HEK293 (cell line): ENCODE measurements at regions not wholly inside any gene's neighbourhood (a gene's known extent, or its start where the extent isn't known, plus 50 kb on each side); places are given as distances from the start of the nearest gene placed in this dataset.

ENCODE experiments used
- CTCF ChIA-PET: fragments of 350-600 bp; formaldehyde crosslinking; extraction: SDS; loops from one replicate; lab custom pipeline; 2021; ENCODE audit warnings: antibody characterized with exemption; lab: Yijun Ruan, JAX
- POLR2A ChIA-PET: fragments of 300-600 bp; formaldehyde crosslinking; extraction: SDS; loops from one replicate; lab custom pipeline; 2020; ENCODE audit warnings: antibody characterized with exemption, inconsistent platforms; lab: Yijun Ruan, JAX
- H3K27ac ChIP-seq: fragments of 200-500 bp; sonication (Bioruptor generic); 2 replicates; pipeline ENCODE4 v1.5.1; 2014; ENCODE audit warnings: low read depth, low read length, control low read depth, inconsistent platforms; ENCODE audit errors: extremely low read depth
- H3K36me3 ChIP-seq, 2 experiments: fragments of 200-500 bp in 1 of 2; sonication (Bioruptor generic) in 1 of 2; 1 replicate in 1 of 2; 2 replicates in 1 of 2; pipeline ENCODE4 v1.5.1; 2014 to 2017; ENCODE audit warnings: inconsistent platforms in 2 of 2, low read length in 2 of 2; ENCODE audit not compliant: control insufficient read depth in 2 of 2, insufficient read depth in 1 of 2
- H3K4me1 ChIP-seq: fragments of 200-500 bp; sonication (Bioruptor generic); 2 replicates; pipeline ENCODE4 v1.5.1; 2014; ENCODE audit warnings: mild to moderate bottlenecking, low read length, inconsistent platforms; ENCODE audit not compliant: control insufficient read depth, insufficient read depth
- H3K4me3 ChIP-seq: 2 replicates; pipeline ENCODE4 v1.5.1; 2011; ENCODE audit warnings: low read depth, mild to moderate bottlenecking, control low read depth, low read length, moderate library complexity
- H3K9me3 ChIP-seq: fragments of 200-500 bp; sonication (Bioruptor generic); 2 replicates; pipeline ENCODE4 v1.5.1; 2014; ENCODE audit warnings: low read depth, low read length, inconsistent platforms; ENCODE audit not compliant: control insufficient read depth, insufficient read depth
- AEBP2 ChIP-seq: fragments of 450-650 bp; formaldehyde crosslinking; IDR thresholded peaks from 2 replicates; pipeline ENCODE4 v1.5.1; 2016; ENCODE audit warnings: missing biosample characterization, missing genetic modification characterization, borderline replicate concordance
- FEZF1 ChIP-seq: fragments of 450-650 bp; formaldehyde crosslinking; IDR thresholded peaks from 2 replicates; pipeline ENCODE4 v1.5.1; 2016; ENCODE audit warnings: missing biosample characterization, missing genetic modification characterization
- KLF7 ChIP-seq: fragments of 450-650 bp; formaldehyde crosslinking; IDR thresholded peaks from 2 replicates; pipeline ENCODE4 v1.5.1; 2016; ENCODE audit warnings: missing biosample characterization, missing genetic modification characterization, borderline replicate concordance
- KLF9 ChIP-seq: fragments of 450-650 bp; formaldehyde crosslinking; IDR thresholded peaks from 2 replicates; pipeline ENCODE4 v1.5.1; 2016; ENCODE audit warnings: missing biosample characterization, missing genetic modification characterization, low read depth
- OVOL3 ChIP-seq: fragments of 450-650 bp; formaldehyde crosslinking; IDR thresholded peaks from 2 replicates; pipeline ENCODE4 v1.5.1; 2016; ENCODE audit warnings: missing biosample characterization, missing genetic modification characterization
- REPIN1 ChIP-seq: fragments of 450-650 bp; formaldehyde crosslinking; IDR thresholded peaks from 2 replicates; pipeline ENCODE4 v1.5.1; 2017; ENCODE audit warnings: missing biosample characterization, missing genetic modification characterization, low read depth
- SCRT2 ChIP-seq: fragments of 450-650 bp; formaldehyde crosslinking; IDR thresholded peaks from 2 replicates; pipeline ENCODE4 v1.5.1; 2016; ENCODE audit warnings: missing biosample characterization, missing genetic modification characterization
- ZBTB26 ChIP-seq: fragments of 450-650 bp; formaldehyde crosslinking; optimal IDR thresholded peaks from 2 replicates; pipeline ENCODE3; 2016; ENCODE audit warnings: missing biosample characterization, mild to moderate bottlenecking, missing genetic modification characterization
- ZBTB6 ChIP-seq: fragments of 450-650 bp; formaldehyde crosslinking; IDR thresholded peaks from 2 replicates; pipeline ENCODE4 v1.5.1; 2017; ENCODE audit warnings: missing biosample characterization, missing genetic modification characterization
- ZNF184 ChIP-seq: fragments of 450-650 bp; IDR thresholded peaks from 2 replicates; pipeline ENCODE4 v1.5.1; 2018; ENCODE audit warnings: missing biosample characterization, mild to moderate bottlenecking, missing genetic modification characterization
- ZNF23 ChIP-seq: fragments of 450-650 bp; formaldehyde crosslinking; IDR thresholded peaks from 2 replicates; pipeline ENCODE4 v1.5.1; 2016; ENCODE audit warnings: missing biosample characterization, missing genetic modification characterization, borderline replicate concordance
- ZNF239 ChIP-seq: fragments of 450-650 bp; formaldehyde crosslinking; IDR thresholded peaks from 2 replicates; pipeline ENCODE4 v1.5.1; 2016; ENCODE audit warnings: missing biosample characterization, missing genetic modification characterization
- ZNF274 ChIP-seq, 2 experiments: fragments of 200-500 bp in 1 of 2; fragments of 450-650 bp in 1 of 2; sonication (Bioruptor generic) in 1 of 2; formaldehyde crosslinking in 1 of 2; IDR thresholded peaks; 2 replicates each; pipeline versions ENCODE4 v1.5.1 to v1.6.1; 2014 to 2016; ENCODE audit warnings: borderline replicate concordance in 1 of 2, inconsistent platforms in 1 of 2, low read length in 1 of 2, missing biosample characterization in 1 of 2, missing genetic modification characterization in 1 of 2
- ZNF280C ChIP-seq: fragments of 450-650 bp; formaldehyde crosslinking; IDR thresholded peaks from 2 replicates; pipeline ENCODE4 v1.5.1; 2016; ENCODE audit warnings: missing biosample characterization, missing genetic modification characterization
- ZNF280D ChIP-seq: fragments of 450-650 bp; formaldehyde crosslinking; IDR thresholded peaks from 2 replicates; pipeline ENCODE4 v1.5.1; 2016; ENCODE audit warnings: missing biosample characterization, missing genetic modification characterization
- ZNF292 ChIP-seq: fragments of 450-650 bp; formaldehyde crosslinking; IDR thresholded peaks from 2 replicates; pipeline ENCODE4 v1.5.1; 2016; ENCODE audit warnings: low read depth, missing biosample characterization, missing genetic modification characterization, borderline replicate concordance
- ZNF366 ChIP-seq: fragments of 450-650 bp; formaldehyde crosslinking; conservative IDR thresholded peaks from 2 replicates; pipeline ENCODE4 v1.5.1; 2016; ENCODE audit warnings: missing biosample characterization, missing genetic modification characterization
- ZNF473 ChIP-seq: fragments of 450-650 bp; formaldehyde crosslinking; IDR thresholded peaks from 2 replicates; pipeline ENCODE4 v1.5.1; 2017; ENCODE audit warnings: missing biosample characterization, missing genetic modification characterization
- ZNF521 ChIP-seq: fragments of 450-650 bp; formaldehyde crosslinking; IDR thresholded peaks from 2 replicates; pipeline ENCODE4 v1.5.1; 2017; ENCODE audit warnings: missing biosample characterization, mild to moderate bottlenecking, missing genetic modification characterization
- ZNF610 ChIP-seq: fragments of 450-650 bp; formaldehyde crosslinking; IDR thresholded peaks from 2 replicates; pipeline ENCODE4 v1.5.1; 2016; ENCODE audit warnings: missing biosample characterization, missing genetic modification characterization, borderline replicate concordance
- ZNF645 ChIP-seq: fragments of 450-650 bp; formaldehyde crosslinking; IDR thresholded peaks from 2 replicates; pipeline ENCODE4; 2016; ENCODE audit warnings: missing biosample characterization, missing genetic modification characterization
- ZNF658 ChIP-seq: fragments of 450-650 bp; formaldehyde crosslinking; IDR thresholded peaks from 2 replicates; pipeline ENCODE4; 2016; ENCODE audit warnings: missing biosample characterization, missing genetic modification characterization
- ZNF677 ChIP-seq: fragments of 450-650 bp; IDR thresholded peaks from 2 replicates; pipeline ENCODE4 v1.5.0; 2018; ENCODE audit warnings: missing biosample characterization, mild to moderate bottlenecking, missing genetic modification characterization, moderate library complexity
- ZSCAN16 ChIP-seq: fragments of 450-650 bp; formaldehyde crosslinking; IDR thresholded peaks from 2 replicates; pipeline ENCODE4 v1.5.1; 2016; ENCODE audit warnings: missing biosample characterization, missing genetic modification characterization

- POLR2A ChIA-PET = no interaction called here
- Histone ChIP-seq H3K4me3 (no peak overlapping the region), H3K9me3 (no peaks in the 10 kb centered on the region), H3K36me3 (no peaks in the 10 kb centered on the region), H3K4me1 (no peaks in the 10 kb centered on the region), H3K27ac (no peak overlapping the region)
- CTCF ChIA-PET = interaction anchor here (0.6 kb wide), 2 partner anchors 33 to 310 kb away, joined by 3 to 5 read pairs; no protein-coding TSS in a partner anchor
- no peak for TF ChIP-seq ZSCAN16 (tag by site-specific recombination)
Measured at GRCh38 chr3:5758699-5759098, 571.2 kb downstream of the EDEM1 start.

GRCh38 chr3:5762506-5762905 is 575.0 kb downstream of the EDEM1 start:
- POLR2A ChIA-PET = no interaction called here
- CTCF ChIA-PET = interaction anchor here (0.6 kb wide), 1 partner anchor 325 kb away, joined by 3 read pairs; no protein-coding TSS in a partner anchor

GRCh38 chr3:5766848-5767247 is 579.3 kb downstream of the EDEM1 start:
- CTCF ChIA-PET = no interaction called here
- POLR2A ChIA-PET = no interaction called here
- H3K27ac ChIP-seq = no peak overlapping the region
- TF ChIP-seq ZNF473 (no peak), OVOL3 (tag by site-specific recombination) (no peak), SCRT2 (tag by site-specific recombination) (no peak), ZNF280C (tag by site-specific recombination) (no peak), FEZF1 (tag by site-specific recombination) (no peak), ZNF280D (tag by site-specific recombination) (no peak)

More at GRCh38 chr3:5762506-5762905, 575.0 kb downstream of the EDEM1 start:
- Histone ChIP-seq H3K27ac (no peak overlapping the region), H3K9me3 (no peaks in the 10 kb centered on the region), H3K36me3 (no peaks in the 10 kb centered on the region), H3K4me1 (no peaks in the 10 kb centered on the region), H3K4me3 (no peak overlapping the region)
- no peak for TF ChIP-seq KLF9 (tag by site-specific recombination)
- no peak for TF ChIP-seq ZNF645 (tag by site-specific recombination)
- TF ChIP-seq ZNF677 (tag by site-specific recombination) = no peak
- no peak for TF ChIP-seq AEBP2 (tag by site-specific recombination)
- TF ChIP-seq ZNF292 = no peak
- TF ChIP-seq ZNF23 = no peak
- TF ChIP-seq ZNF366 (tag by site-specific recombination) = no peak
- no peak for TF ChIP-seq ZBTB6
- TF ChIP-seq ZBTB26 (tag by site-specific recombination) = no peak
- TF ChIP-seq REPIN1 (tag by site-specific recombination) = no peak
- TF ChIP-seq ZNF239 = no peak
- TF ChIP-seq ZNF610 (tag by site-specific recombination) = no peak
- no peak for TF ChIP-seq ZNF658 (tag by site-specific recombination)
- no peak for TF ChIP-seq ZNF274 (IDR thresholded peaks at IDR 0.05; ENCODE audit: low read length)
- TF ChIP-seq ZNF274 (tag by site-specific recombination; IDR thresholded peaks at IDR 0.05; ENCODE audit: borderline replicate concordance) = no peak
- TF ChIP-seq ZNF184 (tag by site-specific recombination) = no peak
- TF ChIP-seq KLF7 = no peak
- no peak for TF ChIP-seq ZNF521 (tag by site-specific recombination)

More at GRCh38 chr3:5766848-5767247, 579.3 kb downstream of the EDEM1 start:
- Histone ChIP-seq H3K36me3 (no peaks in the 10 kb centered on the region), H3K4me3 (no peak overlapping the region), H3K9me3 (no peaks in the 10 kb centered on the region), H3K4me1 (no peaks in the 10 kb centered on the region)
